ENCODE measurements at regions not wholly inside any gene's neighbourhood (a gene's known extent, or its start where the extent isn't known, plus 50 kb on each side); places are given as distances from the start of the nearest gene placed in this dataset.
"Not testable (repeated sequence)": the region's sequence is repeated elsewhere in the genome, so short reads cannot be mapped to it uniquely, and the experiment has no call there.

GRCh38 chr12:32022387-32022786 is 63.2 kb downstream of the RESF1 start:
- TF ChIP-seq, protein P1, sequence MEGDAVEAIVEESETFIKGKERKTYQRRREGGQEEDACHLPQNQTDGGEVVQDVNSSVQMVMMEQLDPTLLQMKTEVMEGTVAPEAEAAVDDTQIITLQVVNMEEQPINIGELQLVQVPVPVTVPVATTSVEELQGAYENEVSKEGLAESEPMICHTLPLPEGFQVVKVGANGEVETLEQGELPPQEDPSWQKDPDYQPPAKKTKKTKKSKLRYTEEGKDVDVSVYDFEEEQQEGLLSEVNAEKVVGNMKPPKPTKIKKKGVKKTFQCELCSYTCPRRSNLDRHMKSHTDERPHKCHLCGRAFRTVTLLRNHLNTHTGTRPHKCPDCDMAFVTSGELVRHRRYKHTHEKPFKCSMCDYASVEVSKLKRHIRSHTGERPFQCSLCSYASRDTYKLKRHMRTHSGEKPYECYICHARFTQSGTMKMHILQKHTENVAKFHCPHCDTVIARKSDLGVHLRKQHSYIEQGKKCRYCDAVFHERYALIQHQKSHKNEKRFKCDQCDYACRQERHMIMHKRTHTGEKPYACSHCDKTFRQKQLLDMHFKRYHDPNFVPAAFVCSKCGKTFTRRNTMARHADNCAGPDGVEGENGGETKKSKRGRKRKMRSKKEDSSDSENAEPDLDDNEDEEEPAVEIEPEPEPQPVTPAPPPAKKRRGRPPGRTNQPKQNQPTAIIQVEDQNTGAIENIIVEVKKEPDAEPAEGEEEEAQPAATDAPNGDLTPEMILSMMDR (tag by site-specific recombination; IDR thresholded peaks at IDR 0.05) = not testable (repeated sequence)
- not testable (repeated sequence) for TF ChIP-seq ZBTB7A (tag by site-specific recombination; IDR thresholded peaks at IDR 0.05; ENCODE audit: low read depth); ZNF792 (tag by site-specific recombination; IDR thresholded peaks at IDR 0.05)

All from HEK293 (cell line).